Astrocyte (in vitro differentiated cells and primary cell): ENCODE measurements at regions not wholly inside any gene's neighbourhood (a gene's known extent, or its start where the extent isn't known, plus 50 kb on each side); places are given as distances from the start of the nearest gene placed in this dataset.

Source experiments
- CTCF ChIP-seq: IDR thresholded peaks from 2 replicates; pipeline ENCODE4 v1.5.1; 2011; ENCODE audit warnings: low read depth, mild to moderate bottlenecking, inconsistent platforms, low read length, moderate library complexity; ENCODE audit not compliant: insufficient read depth
- EZH2 ChIP-seq: IDR thresholded peaks from 2 replicates; pipeline ENCODE4 v1.6.1; 2012; ENCODE audit warnings: mild to moderate bottlenecking, low read length, inconsistent platforms; ENCODE audit not compliant: insufficient read depth

GRCh38 chrX:85516131-85516530 lies 136.7 kb upstream of the POF1B start:
- TF ChIP-seq CTCF: no peak
- TF ChIP-seq EZH2: no peak
